ENCODE measurements at regions not wholly inside any gene's neighbourhood (a gene's known extent, or its start where the extent isn't known, plus 50 kb on each side); places are given as distances from the start of the nearest gene placed in this dataset.

- DNase-seq (ENCODE audit: low spot score), result no peak
Measured at GRCh38 chrX:98371994-98372393, 1488.3 kb downstream of the RPA4 start.

DNA sequence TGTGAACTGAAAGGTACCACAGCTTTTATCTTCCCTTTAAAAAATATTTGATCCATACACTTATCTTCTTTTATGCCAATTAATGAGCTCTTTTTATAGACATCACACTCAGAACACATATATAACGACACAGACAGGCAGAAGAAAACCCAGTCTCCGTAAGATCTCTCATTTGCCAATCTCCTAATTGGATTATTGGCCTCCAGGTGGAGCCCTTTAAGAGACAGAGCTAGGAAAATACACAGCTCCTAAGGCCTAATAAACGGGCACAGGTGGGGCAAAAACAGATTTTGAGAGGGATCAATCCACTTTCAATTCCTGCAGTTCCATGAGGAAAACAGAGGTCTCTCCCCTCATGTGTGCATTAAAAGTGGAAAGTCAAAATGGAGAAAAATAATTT, 1495.4 kb downstream of the RPA4 start:
- DNase-seq (ENCODE audit: low spot score), result no peak

DNA sequence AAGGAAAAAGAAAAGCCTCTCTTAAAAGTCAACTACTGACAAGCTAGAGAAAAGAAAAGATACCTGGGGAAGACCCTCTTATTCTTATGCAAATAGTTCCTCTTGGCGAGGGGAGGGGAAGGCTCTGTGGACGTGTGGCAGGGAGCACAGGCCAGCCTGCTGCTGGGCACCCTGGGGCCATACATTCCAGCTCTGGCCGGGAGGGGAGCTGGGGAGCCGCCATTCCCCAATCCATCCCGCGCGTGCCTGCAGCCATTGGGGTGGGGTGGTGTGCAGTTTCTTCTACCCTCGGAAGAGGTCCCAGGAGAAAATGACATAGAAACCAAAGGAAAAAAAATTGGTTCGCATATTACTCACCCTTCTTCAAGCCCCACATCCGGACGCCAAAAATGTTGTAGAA, 1496.4 kb downstream of the RPA4 start:
- no peak for DNase-seq (ENCODE audit: low spot score)

DNA sequence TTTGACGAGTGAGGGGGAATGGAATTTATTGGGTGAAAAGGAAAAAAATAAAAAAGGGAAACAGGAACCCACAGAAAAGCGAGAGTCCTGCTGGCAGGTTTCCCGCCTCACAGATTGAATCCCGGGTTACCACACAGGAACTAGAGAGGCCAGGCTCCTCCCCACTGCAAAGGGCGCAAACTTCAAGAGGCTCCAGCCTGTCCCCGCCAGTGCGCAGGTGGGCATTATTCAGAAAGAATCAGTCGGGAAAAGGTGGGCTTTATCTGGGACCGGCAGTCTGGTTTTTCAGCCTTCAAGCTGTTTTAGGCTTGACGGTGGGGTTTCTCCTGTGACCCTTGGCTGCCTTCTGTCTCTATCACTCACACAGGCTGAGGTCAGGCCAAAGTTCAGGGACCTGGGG, 1496.8 kb downstream of the RPA4 start:
- no peak for DNase-seq (ENCODE audit: low spot score)

DNA sequence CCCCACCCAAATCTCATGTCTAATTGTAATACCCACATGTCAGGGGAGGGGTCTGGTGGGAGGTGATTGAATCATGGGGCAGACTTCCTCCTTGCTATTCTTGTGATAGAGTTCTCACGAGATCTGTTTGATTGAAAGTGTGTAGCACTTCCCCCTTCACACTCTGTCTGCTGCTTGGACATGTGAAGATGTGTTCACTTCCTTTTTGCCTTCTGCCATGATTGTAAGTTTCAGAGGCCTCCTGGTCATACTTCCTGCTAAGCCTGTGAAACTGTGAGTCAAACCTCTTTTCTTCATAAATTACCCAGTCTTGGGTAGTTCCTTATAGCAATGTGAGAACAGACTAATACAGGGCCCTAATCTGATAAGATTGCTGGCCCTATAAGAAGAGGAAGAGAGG, 1514.8 kb downstream of the RPA4 start:
- no peak for DNase-seq (ENCODE audit: low spot score)

DNA sequence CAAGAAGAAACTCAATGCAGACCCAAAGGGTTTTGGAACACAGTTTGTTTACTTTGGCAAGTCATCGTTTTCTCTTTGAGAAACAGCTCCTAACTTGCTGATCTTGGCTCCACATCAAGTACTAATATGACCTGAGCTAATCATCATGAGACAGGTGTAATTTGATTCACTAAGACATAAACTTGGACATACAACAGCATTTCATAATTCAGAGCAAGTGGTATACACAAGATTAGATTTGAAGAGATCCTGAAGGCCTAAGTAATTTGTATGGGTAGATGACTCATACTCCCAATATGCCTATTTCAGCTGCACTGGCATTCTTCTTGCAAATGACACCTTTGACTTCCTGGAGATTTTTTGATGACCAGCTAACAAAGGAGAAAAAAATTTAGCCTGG, 1521.7 kb downstream of the RPA4 start:
- no peak for DNase-seq (ENCODE audit: low spot score)

DNA sequence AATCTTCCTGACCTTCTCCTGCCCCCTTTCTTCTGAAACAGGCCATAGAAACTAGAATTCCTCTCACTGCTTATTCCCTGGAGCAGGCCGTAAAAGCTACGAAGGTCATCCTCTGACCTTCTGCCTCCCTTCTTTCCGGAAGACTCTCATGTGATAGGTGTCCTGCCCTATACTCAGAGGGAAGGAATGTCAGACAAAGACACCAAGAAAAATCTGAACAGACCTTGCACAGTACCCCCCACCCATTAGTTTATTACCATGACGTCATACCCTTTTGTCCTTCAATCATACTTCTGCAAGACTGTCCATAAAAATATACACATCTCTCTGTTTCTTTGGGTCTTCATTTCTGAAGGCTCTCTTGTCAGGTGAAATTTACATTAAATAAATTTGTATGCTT, 1523.9 kb downstream of the RPA4 start:
- DNase-seq (ENCODE audit: low spot score), result no peak

DNA sequence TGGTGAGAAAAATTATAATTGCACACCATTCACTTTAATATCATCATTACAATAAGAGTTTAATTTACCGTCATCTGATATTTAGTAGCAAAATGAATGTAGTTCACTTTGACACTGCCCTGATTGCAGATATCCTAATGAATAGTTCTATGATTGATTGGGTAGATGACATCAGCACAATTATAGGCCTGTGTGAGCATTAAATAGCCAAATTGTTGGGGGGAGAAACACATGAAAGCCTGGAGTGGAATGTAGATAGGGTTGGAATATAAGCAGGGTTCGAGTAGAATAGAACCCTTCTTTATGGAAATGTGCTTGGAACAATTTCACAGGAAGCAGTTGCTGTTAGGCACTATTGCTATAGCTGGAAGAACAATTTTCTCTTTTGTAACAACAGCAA, 1526.2 kb downstream of the RPA4 start:
- DNase-seq (ENCODE audit: low spot score), result no peak

- DNase-seq (ENCODE audit: low spot score), result no peak
Measured at GRCh38 chrX:98412058-98412457, 1528.3 kb downstream of the RPA4 start.

DNA sequence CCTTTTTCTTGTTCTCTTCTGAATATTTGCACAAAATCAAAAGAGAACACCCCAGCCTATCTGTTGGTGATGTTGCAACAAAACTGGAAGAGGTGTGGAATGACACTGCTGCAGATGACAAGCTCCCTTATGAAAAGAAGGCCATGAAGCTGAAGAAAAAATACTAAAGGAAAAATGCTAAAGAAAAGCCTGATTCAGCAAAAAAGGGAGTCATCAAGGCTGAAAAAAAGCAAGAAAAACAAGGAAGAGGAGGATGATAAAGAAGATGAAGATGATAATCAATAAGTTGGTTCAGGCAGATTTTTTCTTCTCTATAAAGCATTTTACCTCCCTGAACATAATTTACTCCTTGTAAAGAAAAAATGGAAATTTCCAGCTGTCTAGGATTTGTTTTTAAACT, 1538.8 kb downstream of the RPA4 start:
- no peak for DNase-seq (ENCODE audit: low spot score)

GRCh38 chrX:98432413-98432812, 1548.7 kb downstream of the RPA4 start:
- DNase-seq (ENCODE audit: low spot score), result no peak

DNA sequence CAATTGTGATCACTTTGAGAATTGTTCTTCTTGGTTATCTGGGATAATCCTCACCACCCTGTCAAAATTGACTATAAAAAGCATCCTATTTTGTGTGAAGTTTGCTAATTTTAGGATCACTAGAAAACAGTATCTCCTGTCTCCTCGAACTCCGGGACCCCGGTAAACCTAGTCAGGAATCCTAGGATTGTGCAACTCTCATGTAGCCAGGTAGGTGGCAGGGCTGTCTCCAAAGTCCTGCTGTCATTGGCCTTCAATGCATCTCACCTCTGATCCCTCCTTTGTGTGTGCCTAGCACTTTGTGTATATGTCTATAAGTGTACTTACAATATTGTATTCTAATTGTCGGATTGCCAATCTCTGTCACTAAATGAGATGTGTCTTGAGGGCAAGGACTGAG, 1564.8 kb downstream of the RPA4 start:
- DNase-seq (ENCODE audit: low spot score), result no peak

- DNase-seq (ENCODE audit: low spot score), result no peak
Measured at GRCh38 chrX:98452456-98452855, 1568.7 kb downstream of the RPA4 start.

GRCh38 chrX:98459669-98460068, 1576.0 kb downstream of the RPA4 start:
- no peak for DNase-seq (ENCODE audit: low spot score)

DNA sequence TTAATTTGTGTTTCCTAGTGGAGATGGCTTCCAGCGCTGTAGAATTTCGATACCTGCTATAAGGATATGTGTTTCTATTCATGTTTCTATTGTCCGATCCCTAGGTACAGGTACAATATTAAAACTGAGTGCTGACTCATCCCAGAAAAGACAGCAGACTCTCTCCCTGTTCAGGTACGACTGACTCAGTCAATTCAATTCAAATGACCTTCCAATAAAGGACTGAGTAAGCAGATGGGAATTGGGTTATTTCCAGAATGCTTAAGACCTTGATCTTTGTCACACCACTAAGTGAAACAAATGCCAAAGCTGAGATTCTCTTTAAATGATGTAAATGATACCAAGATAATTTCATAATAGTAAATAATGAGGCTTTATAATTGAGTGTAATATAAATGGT, 1596.9 kb downstream of the RPA4 start:
- DNase-seq (ENCODE audit: low spot score), result no peak

- DNase-seq (ENCODE audit: low spot score), result no peak
Measured at GRCh38 chrX:98481636-98482035, 1597.9 kb downstream of the RPA4 start.

GRCh38 chrX:98490670-98491069, 1607.0 kb downstream of the RPA4 start:
- DNase-seq (ENCODE audit: low spot score), result no peak

GRCh38 chrX:98501426-98501825, 1617.7 kb downstream of the RPA4 start:
- no peak for DNase-seq (ENCODE audit: low spot score)

GRCh38 chrX:98506907-98507306, 1623.2 kb downstream of the RPA4 start:
- no peak for DNase-seq (ENCODE audit: low spot score)

DNA sequence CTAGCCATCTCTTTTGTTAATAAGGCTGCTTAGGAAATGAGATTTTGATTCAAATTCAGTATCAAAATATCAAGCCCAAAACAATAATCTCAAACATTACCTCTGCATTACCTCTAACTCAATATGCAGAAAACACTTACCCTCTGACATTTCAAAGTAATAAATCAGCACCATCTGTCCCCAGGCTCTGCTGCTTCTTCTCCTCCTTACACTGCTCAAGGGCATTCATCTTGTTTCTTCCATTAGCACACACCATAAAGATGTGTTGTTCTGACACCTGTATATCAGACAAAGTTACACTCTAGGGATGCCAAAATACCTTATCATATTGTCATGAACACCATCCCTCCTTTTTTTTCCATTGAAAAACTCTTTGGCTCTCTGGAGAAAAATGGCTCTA, 1630.3 kb downstream of the RPA4 start:
- no peak for DNase-seq (ENCODE audit: low spot score)

DNA sequence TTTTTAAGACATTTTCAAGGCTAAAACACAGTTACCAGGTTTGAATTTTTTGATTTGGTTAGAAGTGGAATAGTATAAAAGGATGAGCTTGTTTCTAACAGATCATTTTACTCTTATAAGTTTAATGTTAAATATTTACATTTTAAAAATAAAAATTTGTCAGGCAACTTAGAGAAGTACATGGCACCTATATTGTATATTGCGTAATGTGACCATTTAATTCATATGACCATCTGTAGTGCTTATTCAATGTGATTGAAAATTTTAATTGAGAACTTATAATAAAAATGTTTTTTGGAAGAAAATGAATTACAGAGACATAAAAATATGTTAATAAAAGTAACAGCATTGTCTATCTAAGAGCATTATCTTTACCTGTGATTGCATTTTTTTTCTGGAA, 1632.4 kb downstream of the RPA4 start:
- no peak for DNase-seq (ENCODE audit: low spot score)

DNA sequence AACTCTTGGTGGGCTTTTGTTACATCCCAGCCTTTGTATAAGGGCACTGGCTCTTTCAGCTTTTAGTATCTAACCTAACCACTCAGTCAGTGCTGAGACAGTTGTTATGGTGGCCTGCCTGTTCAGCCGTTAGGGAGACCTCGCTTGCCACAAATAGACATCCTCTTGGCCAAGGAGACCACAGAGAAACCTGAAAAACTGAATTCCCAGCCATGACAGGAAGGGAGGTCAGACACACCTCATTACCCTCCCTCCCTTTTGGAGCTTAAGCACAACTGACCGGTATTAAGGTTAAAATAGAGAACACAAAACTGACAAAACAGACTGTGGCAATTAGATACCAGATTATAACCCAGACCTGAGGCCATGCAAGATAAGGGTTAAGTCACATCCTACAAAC, 1639.3 kb downstream of the RPA4 start:
- no peak for DNase-seq (ENCODE audit: low spot score)

GRCh38 chrX:98523521-98523920, 1639.8 kb downstream of the RPA4 start:
- no peak for DNase-seq (ENCODE audit: low spot score)

- no peak for DNase-seq (ENCODE audit: low spot score)
Measured at GRCh38 chrX:98548519-98548918, 1664.8 kb downstream of the RPA4 start.

DNA sequence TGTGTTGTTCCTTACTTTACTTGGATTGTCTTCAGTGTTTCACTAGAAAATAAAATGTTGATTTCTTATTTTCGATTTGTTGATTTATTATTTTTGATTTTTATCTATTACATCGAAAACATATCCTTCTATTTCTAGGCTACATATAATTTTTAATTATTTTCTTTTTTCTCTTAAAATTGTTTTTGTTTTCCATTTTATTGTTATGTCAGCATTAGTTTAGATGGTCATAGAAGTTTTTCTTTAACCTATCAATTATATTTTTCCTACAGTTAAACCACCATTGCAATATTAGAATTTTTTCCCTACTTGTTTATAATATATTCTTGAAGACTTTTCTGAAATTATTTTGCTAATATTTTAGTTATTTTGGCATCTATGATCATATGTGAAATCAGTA, 1685.1 kb downstream of the RPA4 start:
- no peak for DNase-seq (ENCODE audit: low spot score)
